Activated naive CD4-positive, alpha-beta T cell treated with anti-CD3 and anti-CD28 coated beads, Interleukin-2, amount 50 U/mL, for 72 hours (primary cell): ENCODE measurements at regions not wholly inside any gene's neighbourhood (a gene's known extent, or its start where the extent isn't known, plus 50 kb on each side); places are given as distances from the start of the nearest gene placed in this dataset.

Experiments
- ATAC-seq, 2 donors: fragments of 150-1000 bp; cut with Tn5 transposase; 2 replicates each; pipeline ENCODE4 v1.10.0; 2021; ENCODE audit warnings: mild to moderate bottlenecking in 2 of 2, moderate library complexity in 2 of 2
- DNase-seq, 2 donors: peaks; one replicate each; pipeline ENCODE4 v3.0.0; 2021 to 2022; ENCODE audit warnings: low spot score in 2 of 2
- H3K27ac Mint-ChIP-seq, 2 donors: one replicate each; pipeline ENCODE4 v1.8.0; 2022; ENCODE audit warnings: mild to moderate bottlenecking in 2 of 2, mixed read lengths in 2 of 2
- H3K36me3 Mint-ChIP-seq, 2 donors: one replicate each; pipeline ENCODE4 v1.8.0; 2022; ENCODE audit warnings: mixed read lengths in 2 of 2
- H3K9me3 Mint-ChIP-seq, 2 donors: one replicate each; pipeline ENCODE4 v1.8.0; 2022; ENCODE audit warnings: mixed read lengths in 2 of 2

DNA sequence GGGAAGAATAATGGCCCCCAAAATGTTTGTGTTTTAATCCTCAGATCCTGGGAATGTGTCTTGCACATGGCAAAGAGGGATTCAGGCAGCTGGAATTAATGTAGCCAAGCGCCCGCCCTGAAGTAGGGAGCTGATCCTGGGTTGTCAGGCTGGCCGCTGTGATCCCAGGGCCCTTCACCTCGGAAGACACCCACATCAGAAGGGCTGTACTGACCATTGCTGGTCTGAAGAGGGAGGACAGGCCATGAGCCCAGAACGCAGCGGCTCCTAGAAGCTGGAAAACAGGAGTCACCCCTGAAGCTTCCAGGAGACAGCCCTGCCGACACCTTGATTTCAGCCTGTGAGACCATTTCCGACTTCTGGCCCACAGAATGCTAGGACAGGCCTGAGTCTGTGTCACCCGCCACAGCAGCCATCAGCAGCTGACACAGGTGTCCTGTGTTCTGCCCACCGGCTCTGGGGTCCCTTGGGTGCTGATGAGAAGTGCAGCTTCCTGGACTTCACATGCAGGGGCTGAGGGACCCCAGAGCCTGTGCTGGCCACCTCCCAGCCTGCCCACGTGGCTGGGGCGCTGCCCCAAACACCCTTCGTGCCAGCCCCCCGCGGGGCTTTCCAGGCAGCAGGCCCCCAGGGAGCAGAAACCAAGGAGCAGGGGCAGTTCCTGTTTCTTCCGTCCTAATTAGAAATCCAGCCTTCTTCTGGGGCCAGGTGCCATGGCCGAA lies 86.3 kb downstream of the ERMARD start:
- no peaks in the 10 kb centered on the region for H3K36me3 Mint-ChIP-seq
- H3K9me3 Mint-ChIP-seq: no peaks in the 10 kb centered on the region
- no peak for DNase-seq
- no peak for ATAC-seq
- H3K27ac Mint-ChIP-seq: no peak overlapping the region

- no peak for DNase-seq
- ATAC-seq: no peak
- no peak overlapping the region for H3K27ac Mint-ChIP-seq
- no peaks in the 10 kb centered on the region for H3K36me3 Mint-ChIP-seq
- H3K9me3 Mint-ChIP-seq: no peaks in the 10 kb centered on the region
Observed at GRCh38 chr6:169833258-169833794, 81.9 kb downstream of the ERMARD start.

GRCh38 chr6:169832247-169832948 lies 81.0 kb downstream of the ERMARD start:
- ATAC-seq: no peak
- Mint-ChIP-seq H3K27ac (no peak overlapping the region), H3K36me3 (no peaks in the 10 kb centered on the region), H3K9me3 (no peaks in the 10 kb centered on the region)
- no peak for DNase-seq

DNA sequence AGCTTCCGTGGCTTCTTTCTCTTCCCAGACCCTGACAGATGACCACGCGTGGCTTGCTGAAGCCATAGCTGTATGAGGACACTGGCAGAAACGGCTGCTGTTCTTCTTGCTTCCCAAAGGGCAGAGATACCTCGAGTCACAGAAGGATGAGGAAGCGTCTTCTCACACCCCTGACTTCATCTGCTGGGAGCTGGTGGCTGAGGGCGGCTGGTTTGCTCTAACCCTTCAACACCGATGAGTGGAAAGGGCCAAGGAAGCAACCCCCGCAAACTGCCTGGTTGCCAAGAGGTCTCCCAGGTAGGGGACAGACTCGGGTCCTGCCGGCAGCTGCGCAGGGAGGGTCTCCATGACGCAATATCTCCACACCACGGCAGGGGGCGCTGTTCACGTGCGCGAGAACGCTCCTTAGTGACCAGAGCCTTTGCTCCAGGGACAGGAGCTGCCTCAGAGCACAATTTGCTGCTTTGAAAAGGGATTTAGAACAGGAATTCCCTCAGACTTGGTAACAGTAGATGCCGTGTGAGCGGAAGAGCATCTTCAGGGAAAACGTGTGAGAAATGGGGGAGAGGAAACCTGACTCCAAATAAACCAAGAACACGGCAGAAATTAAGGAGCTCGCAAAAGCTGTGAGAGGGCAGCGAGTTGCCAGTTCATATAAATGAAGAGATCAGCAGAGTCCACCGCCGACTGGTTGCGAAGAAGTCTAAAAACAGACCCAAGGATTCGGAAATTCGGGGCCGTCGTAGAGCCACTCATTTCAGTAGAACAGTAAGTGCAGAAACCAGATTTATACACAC lies 80.2 kb downstream of the ERMARD start:
- H3K27ac Mint-ChIP-seq: no peak overlapping the region
- H3K36me3 Mint-ChIP-seq: peaks cover 0 to 5% of the 10 kb centered on the region in 2 donors
- DNase-seq (peak; percentile 67 to 81), ATAC-seq (peak; percentile 73 to 84)
- H3K9me3 Mint-ChIP-seq: no peaks in the 10 kb centered on the region
